ENCODE measurements at regions not wholly inside any gene's neighbourhood (a gene's known extent, or its start where the extent isn't known, plus 50 kb on each side); places are given as distances from the start of the nearest gene placed in this dataset.

GRCh38 chr9:105154723-105155191, 89.7 kb upstream of the SLC44A1 start (continued):
- TF ChIP-seq ZNF462 (CRISPR knock-in tag; IDR thresholded peaks at IDR 0.05) (no peak), ETS1 (IDR thresholded peaks at IDR 0.05) (no peak), ZNF331 (CRISPR knock-in tag; IDR thresholded peaks at IDR 0.05; ENCODE audit: low read depth) (no peak), STAT1 (IDR thresholded peaks at IDR 0.05; ENCODE audit: unreplicated experiment) (no peak)

- no peak overlapping the region for H3K27ac ChIP-seq (ENCODE audit: low read depth)
- peaks cover 2% of the 10 kb centered on the region for H3K27me3 Mint-ChIP-seq (ENCODE audit: insufficient read depth, low read depth, poor library complexity)
These were observed 87.3 kb upstream of the SLC44A1 start for GRCh38 chr9:105157171-105157583.

More at GRCh38 chr9:105157171-105157583, 87.3 kb upstream of the SLC44A1 start:
- TF ChIP-seq ZNF331 (CRISPR knock-in tag; IDR thresholded peaks at IDR 0.05; ENCODE audit: low read depth) (no peak), CTCF (conservative IDR thresholded peaks at IDR 0.05; ENCODE audit: low read depth in 2 of 2) (peak; percentile 36 to 62), NANOG (IDR thresholded peaks at IDR 0.05; ENCODE audit: borderline replicate concordance) (no peak)
- Histone ChIP-seq H4K20me1 (replicated peaks; ENCODE audit: insufficient read depth) (no peaks in the 10 kb centered on the region), H3F3A (replicated peaks; ENCODE audit: low read depth) (0 out of 2 replicates have a peak, but pooled peaks cover under 1% of the 10 kb centered on the region), H3K9me2 (ENCODE audit: insufficient read depth) (no peaks in the 10 kb centered on the region), H2AFZ (no peak overlapping the region), H3K4me3 (no peak overlapping the region), H3K4me1 (ENCODE audit: insufficient read depth) (no peaks in the 10 kb centered on the region), H3K27me3 (ENCODE audit: insufficient read depth) (no peaks in the 10 kb centered on the region), H3K36me3 (ENCODE audit: insufficient read depth) (no peaks in the 10 kb centered on the region), H3K79me2 (replicated peaks; ENCODE audit: insufficient read depth) (no peaks in the 10 kb centered on the region), H3K4me2 (no peak overlapping the region)
- peaks cover 6% of the 10 kb centered on the region; the same call in 2 of the 3 replicates for H3K4me1 Mint-ChIP-seq
- ATAC-seq = peak; percentile 88
- H3K27ac Mint-ChIP-seq = no peak overlapping the region
- H3K36me3 Mint-ChIP-seq (ENCODE audit: low read depth) = no peaks in the 10 kb centered on the region
- H3K4me3 Mint-ChIP-seq = no peak overlapping the region
- peak; percentile 65 for DNase-seq (ENCODE audit: low spot score)
- H3K9me3 Mint-ChIP-seq = no peaks in the 10 kb centered on the region
